Nephron progenitor cell (in vitro differentiated cells): ENCODE measurements at regions not wholly inside any gene's neighbourhood (a gene's known extent, or its start where the extent isn't known, plus 50 kb on each side); places are given as distances from the start of the nearest gene placed in this dataset.
A peak's percentile ranks its signal among the peaks of the same experiment; 100 is the strongest.

Experiments used
- DNase-seq: peaks from one replicate; pipeline ENCODE4 v3.0.0; 2021
- H3K27ac Mint-ChIP-seq: 2 replicates; pipeline ENCODE4 v1.8.0; 2021; ENCODE audit warnings: mild to moderate bottlenecking, moderate library complexity, mixed read lengths
- H3K27me3 Mint-ChIP-seq: 2 replicates; pipeline ENCODE4 v1.8.0; 2021; ENCODE audit warnings: mild to moderate bottlenecking, low read depth, mixed read lengths; ENCODE audit not compliant: poor library complexity
- H3K36me3 Mint-ChIP-seq: 2 replicates; pipeline ENCODE4 v1.8.0; 2021; ENCODE audit warnings: low read depth, mixed read lengths
- H3K4me1 Mint-ChIP-seq: 2 replicates; pipeline ENCODE4 v1.8.0; 2021; ENCODE audit warnings: mixed read lengths
- H3K4me3 Mint-ChIP-seq: 2 replicates; pipeline ENCODE4 v1.8.0; 2021; ENCODE audit warnings: mild to moderate bottlenecking, moderate library complexity, mixed read lengths
- H3K9me3 Mint-ChIP-seq: 2 replicates; pipeline ENCODE4 v1.8.0; 2021; ENCODE audit warnings: mild to moderate bottlenecking, moderate library complexity, mixed read lengths
- TF ChIP-seq, protein P1 (sequence below): fragments of 200-600 bp; sonication (generic); IDR thresholded peaks from 2 replicates; pipeline ENCODE4 v1.5.0; 2021; ENCODE audit warnings: antibody characterized with exemption

GRCh38 chr12:31210541-31210940 is 115.4 kb downstream of the SINHCAF start:
- TF ChIP-seq, protein P1, sequence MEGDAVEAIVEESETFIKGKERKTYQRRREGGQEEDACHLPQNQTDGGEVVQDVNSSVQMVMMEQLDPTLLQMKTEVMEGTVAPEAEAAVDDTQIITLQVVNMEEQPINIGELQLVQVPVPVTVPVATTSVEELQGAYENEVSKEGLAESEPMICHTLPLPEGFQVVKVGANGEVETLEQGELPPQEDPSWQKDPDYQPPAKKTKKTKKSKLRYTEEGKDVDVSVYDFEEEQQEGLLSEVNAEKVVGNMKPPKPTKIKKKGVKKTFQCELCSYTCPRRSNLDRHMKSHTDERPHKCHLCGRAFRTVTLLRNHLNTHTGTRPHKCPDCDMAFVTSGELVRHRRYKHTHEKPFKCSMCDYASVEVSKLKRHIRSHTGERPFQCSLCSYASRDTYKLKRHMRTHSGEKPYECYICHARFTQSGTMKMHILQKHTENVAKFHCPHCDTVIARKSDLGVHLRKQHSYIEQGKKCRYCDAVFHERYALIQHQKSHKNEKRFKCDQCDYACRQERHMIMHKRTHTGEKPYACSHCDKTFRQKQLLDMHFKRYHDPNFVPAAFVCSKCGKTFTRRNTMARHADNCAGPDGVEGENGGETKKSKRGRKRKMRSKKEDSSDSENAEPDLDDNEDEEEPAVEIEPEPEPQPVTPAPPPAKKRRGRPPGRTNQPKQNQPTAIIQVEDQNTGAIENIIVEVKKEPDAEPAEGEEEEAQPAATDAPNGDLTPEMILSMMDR, result no peak
- peaks cover 3% of the 10 kb centered on the region for H3K9me3 Mint-ChIP-seq
- DNase-seq, result no peak
- H3K4me1 Mint-ChIP-seq, result peaks cover 18% of the 10 kb centered on the region
- H3K27me3 Mint-ChIP-seq, result peaks cover 3% of the 10 kb centered on the region
- peak overlapping the region; percentile 1 for H3K27ac Mint-ChIP-seq
- H3K4me3 Mint-ChIP-seq, result no peak overlapping the region
- no peaks in the 10 kb centered on the region for H3K36me3 Mint-ChIP-seq

GRCh38 chr12:31214626-31215517 is 111.1 kb downstream of the SINHCAF start:
- peaks cover 27% of the 10 kb centered on the region for H3K27me3 Mint-ChIP-seq
- H3K9me3 Mint-ChIP-seq, result no peaks in the 10 kb centered on the region
- no peaks in the 10 kb centered on the region for H3K36me3 Mint-ChIP-seq
- H3K27ac Mint-ChIP-seq, result no peak overlapping the region
- TF ChIP-seq, protein P1, result no peak
- H3K4me3 Mint-ChIP-seq, result no peak overlapping the region
- peaks cover 26% of the 10 kb centered on the region for H3K4me1 Mint-ChIP-seq
- no peak for DNase-seq

- Mint-ChIP-seq H3K4me1 (peaks cover 26% of the 10 kb centered on the region), H3K27ac (no peak overlapping the region), H3K27me3 (peaks cover 33% of the 10 kb centered on the region), H3K4me3 (no peak overlapping the region), H3K9me3 (no peaks in the 10 kb centered on the region), H3K36me3 (no peaks in the 10 kb centered on the region)
- TF ChIP-seq, protein P1, result no peak
- DNase-seq, result no peak
Observed at GRCh38 chr12:31215518-31216232, 110.3 kb downstream of the SINHCAF start.

DNA sequence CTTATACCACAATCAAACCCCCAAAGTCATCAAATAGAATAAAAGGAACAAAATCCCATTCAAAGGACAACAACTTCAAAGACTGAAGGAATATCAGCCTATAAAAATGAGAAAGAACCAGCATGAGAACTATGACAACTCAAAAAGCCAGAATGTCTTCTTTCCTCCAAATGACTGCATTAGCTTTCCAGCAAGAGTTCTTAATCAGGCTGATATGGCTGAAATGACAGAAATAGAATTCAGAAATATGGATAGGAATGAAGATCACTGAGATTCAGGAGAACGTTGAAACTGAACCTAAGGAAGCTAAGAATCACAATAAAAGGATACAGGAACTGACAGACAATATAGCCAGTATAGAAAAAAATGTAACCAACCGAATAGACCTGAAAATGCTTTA is 109.5 kb downstream of the SINHCAF start:
- Mint-ChIP-seq H3K36me3 (no peaks in the 10 kb centered on the region), H3K27ac (no peak overlapping the region), H3K27me3 (peaks cover 41% of the 10 kb centered on the region), H3K4me3 (no peak overlapping the region), H3K4me1 (peaks cover 32% of the 10 kb centered on the region), H3K9me3 (no peaks in the 10 kb centered on the region)
- DNase-seq, result no peak
- TF ChIP-seq, protein P1, result no peak

GRCh38 chr12:31217356-31218130 is 108.4 kb downstream of the SINHCAF start:
- H3K36me3 Mint-ChIP-seq, result no peaks in the 10 kb centered on the region
- H3K27me3 Mint-ChIP-seq, result peaks cover 41% of the 10 kb centered on the region
- no peak overlapping the region for H3K27ac Mint-ChIP-seq
- peaks cover 38% of the 10 kb centered on the region for H3K4me1 Mint-ChIP-seq
- DNase-seq, result no peak
- TF ChIP-seq, protein P1, result no peak
- H3K9me3 Mint-ChIP-seq, result no peaks in the 10 kb centered on the region
- no peak overlapping the region for H3K4me3 Mint-ChIP-seq
